DMS153 treated with DMSO at 0.1 percent for 48 hours (cell line): ENCODE measurements at regions not wholly inside any gene's neighbourhood (a gene's known extent, or its start where the extent isn't known, plus 50 kb on each side); places are given as distances from the start of the nearest gene placed in this dataset.

ENCODE experiments used
- DNase-seq: peaks from one replicate; lab custom pipeline; 2025; ENCODE audit not compliant: unreplicated experiment; lab: John Stamatoyannopoulos, UW

GRCh38 chr7:19224951-19225350, 79.7 kb upstream of the FERD3L start:
- DNase-seq = no peak

- no peak for DNase-seq
Observed at GRCh38 chr7:19215412-19215811, 70.2 kb upstream of the FERD3L start.

- DNase-seq = no peak
Observed at GRCh38 chr7:19213746-19214145, 68.5 kb upstream of the FERD3L start.

GRCh38 chr7:19210893-19211413, 65.7 kb upstream of the FERD3L start:
- no peak for DNase-seq

GRCh38 chr7:19209166-19209696, 64.0 kb upstream of the FERD3L start:
- DNase-seq = no peak

- DNase-seq = no peak
Observed at GRCh38 chr7:19206721-19207120, 61.5 kb upstream of the FERD3L start.

GRCh38 chr7:19203686-19204085, 58.5 kb upstream of the FERD3L start:
- DNase-seq = no peak

- no peak for DNase-seq
Observed at GRCh38 chr7:19202599-19202998, 57.4 kb upstream of the FERD3L start.
